ENCODE measurements at regions not wholly inside any gene's neighbourhood (a gene's known extent, or its start where the extent isn't known, plus 50 kb on each side); places are given as distances from the start of the nearest gene placed in this dataset.
"Not testable (repeated sequence)": the region's sequence is repeated elsewhere in the genome, so short reads cannot be mapped to it uniquely, and the experiment has no call there.

GRCh38 chr6:165167311-165167710, 142.1 kb downstream of the C6orf118 start:
- no peaks in the 10 kb centered on the region for H3K27me3 ChIP-seq (ENCODE audit: control insufficient read depth, insufficient read depth, low read length)
- H3K27ac ChIP-seq (ENCODE audit: low read depth, low read length), result no peak overlapping the region
- no peaks in the 10 kb centered on the region for H3K36me3 ChIP-seq (ENCODE audit: control insufficient read depth, insufficient read depth, low read length)
- peaks cover 31% of the 10 kb centered on the region for H3K9me3 ChIP-seq (ENCODE audit: control insufficient read depth, insufficient read depth, low read length)
- H3K4me3 ChIP-seq (ENCODE audit: low read depth, low read length), result no peak overlapping the region
- H3K4me1 ChIP-seq (ENCODE audit: control insufficient read depth, insufficient read depth, low read length), result no peaks in the 10 kb centered on the region
- no peak overlapping the region for H3K9ac ChIP-seq (ENCODE audit: low read depth, low read length)

GRCh38 chr6:165163519-165163918, 145.9 kb downstream of the C6orf118 start:
- Histone ChIP-seq H3K27me3 (ENCODE audit: control insufficient read depth, insufficient read depth, low read length) (no peaks in the 10 kb centered on the region), H3K36me3 (ENCODE audit: control insufficient read depth, insufficient read depth, low read length) (no peaks in the 10 kb centered on the region), H3K27ac (ENCODE audit: low read depth, low read length) (no peak overlapping the region), H3K4me1 (ENCODE audit: control insufficient read depth, insufficient read depth, low read length) (no peaks in the 10 kb centered on the region), H3K9ac (ENCODE audit: low read depth, low read length) (no peak overlapping the region), H3K4me3 (ENCODE audit: low read depth, low read length) (no peak overlapping the region), H3K9me3 (ENCODE audit: control insufficient read depth, insufficient read depth, low read length) (peaks cover 54% of the 10 kb centered on the region)

- H3K4me1 ChIP-seq (ENCODE audit: control insufficient read depth, insufficient read depth, low read length), result no peaks in the 10 kb centered on the region
- no peak overlapping the region for H3K4me3 ChIP-seq (ENCODE audit: low read depth, low read length)
- H3K27me3 ChIP-seq (ENCODE audit: control insufficient read depth, insufficient read depth, low read length), result no peaks in the 10 kb centered on the region
- H3K9ac ChIP-seq (ENCODE audit: low read depth, low read length), result no peak overlapping the region
- H3K9me3 ChIP-seq (ENCODE audit: control insufficient read depth, insufficient read depth, low read length), result peaks cover 43% of the 10 kb centered on the region
- H3K27ac ChIP-seq (ENCODE audit: low read depth, low read length), result no peak overlapping the region
- H3K36me3 ChIP-seq (ENCODE audit: control insufficient read depth, insufficient read depth, low read length), result no peaks in the 10 kb centered on the region
Measured at GRCh38 chr6:165159460-165159859, 149.9 kb downstream of the C6orf118 start.

GRCh38 chr6:165146456-165146855, 162.9 kb downstream of the C6orf118 start:
- H3K27me3 ChIP-seq (ENCODE audit: control insufficient read depth, insufficient read depth, low read length), result no peaks in the 10 kb centered on the region
- H3K9ac ChIP-seq (ENCODE audit: low read depth, low read length), result no peak overlapping the region
- H3K9me3 ChIP-seq (ENCODE audit: control insufficient read depth, insufficient read depth, low read length), result peaks cover 13% of the 10 kb centered on the region; the same call in 1 of the 2 replicates
- no peaks in the 10 kb centered on the region for H3K4me1 ChIP-seq (ENCODE audit: control insufficient read depth, insufficient read depth, low read length)
- no peak overlapping the region for H3K27ac ChIP-seq (ENCODE audit: low read depth, low read length)
- no peak overlapping the region for H3K4me3 ChIP-seq (ENCODE audit: low read depth, low read length)
- no peaks in the 10 kb centered on the region for H3K36me3 ChIP-seq (ENCODE audit: control insufficient read depth, insufficient read depth, low read length)

- Histone ChIP-seq H3K27ac (ENCODE audit: low read depth, low read length) (no peak overlapping the region), H3K4me3 (ENCODE audit: low read depth, low read length) (no peak overlapping the region), H3K4me1 (ENCODE audit: control insufficient read depth, insufficient read depth, low read length) (no peaks in the 10 kb centered on the region), H3K36me3 (ENCODE audit: control insufficient read depth, insufficient read depth, low read length) (no peaks in the 10 kb centered on the region), H3K9me3 (ENCODE audit: control insufficient read depth, insufficient read depth, low read length) (peaks cover 46% of the 10 kb centered on the region), H3K9ac (ENCODE audit: low read depth, low read length) (no peak overlapping the region), H3K27me3 (ENCODE audit: control insufficient read depth, insufficient read depth, low read length) (no peaks in the 10 kb centered on the region)
Measured at GRCh38 chr6:165135889-165136288, 173.5 kb downstream of the C6orf118 start.

- H3K4me1 ChIP-seq (ENCODE audit: control insufficient read depth, insufficient read depth, low read length), result no peaks in the 10 kb centered on the region
- H3K4me3 ChIP-seq (ENCODE audit: low read depth, low read length), result no peak overlapping the region
- no peak overlapping the region for H3K27ac ChIP-seq (ENCODE audit: low read depth, low read length)
- no peaks in the 10 kb centered on the region for H3K27me3 ChIP-seq (ENCODE audit: control insufficient read depth, insufficient read depth, low read length)
- no peaks in the 10 kb centered on the region for H3K36me3 ChIP-seq (ENCODE audit: control insufficient read depth, insufficient read depth, low read length)
- H3K9ac ChIP-seq (ENCODE audit: low read depth, low read length), result no peak overlapping the region
- peaks cover 33% of the 10 kb centered on the region for H3K9me3 ChIP-seq (ENCODE audit: control insufficient read depth, insufficient read depth, low read length)
Measured at GRCh38 chr6:165129086-165129485, 180.3 kb downstream of the C6orf118 start.

- not testable (repeated sequence) for H3K4me1 ChIP-seq (ENCODE audit: control insufficient read depth, insufficient read depth, low read length); H3K36me3 ChIP-seq (ENCODE audit: control insufficient read depth, insufficient read depth, low read length)
Measured at GRCh38 chr6:165127743-165128142, 181.7 kb downstream of the C6orf118 start.

GRCh38 chr6:165124681-165125080, 184.7 kb downstream of the C6orf118 start:
- H3K36me3 ChIP-seq (ENCODE audit: control insufficient read depth, insufficient read depth, low read length), result not testable (repeated sequence)
- H3K9me3 ChIP-seq (ENCODE audit: control insufficient read depth, insufficient read depth, low read length), result peaks cover 19% of the 10 kb centered on the region

More at GRCh38 chr6:165127743-165128142, 181.7 kb downstream of the C6orf118 start:
- peaks cover 27% of the 10 kb centered on the region for H3K9me3 ChIP-seq (ENCODE audit: control insufficient read depth, insufficient read depth, low read length)
- not testable (repeated sequence) for H3K27ac ChIP-seq (ENCODE audit: low read depth, low read length); H3K4me3 ChIP-seq (ENCODE audit: low read depth, low read length); H3K9ac ChIP-seq (ENCODE audit: low read depth, low read length); H3K27me3 ChIP-seq (ENCODE audit: control insufficient read depth, insufficient read depth, low read length)

GRCh38 chr6:165119231-165120020, 190.0 kb downstream of the C6orf118 start:
- Histone ChIP-seq H3K9me3 (ENCODE audit: control insufficient read depth, insufficient read depth, low read length) (no peaks in the 10 kb centered on the region), H3K9ac (ENCODE audit: low read depth, low read length) (no peak overlapping the region), H3K36me3 (ENCODE audit: control insufficient read depth, insufficient read depth, low read length) (no peaks in the 10 kb centered on the region), H3K4me3 (ENCODE audit: low read depth, low read length) (no peak overlapping the region), H3K27me3 (ENCODE audit: control insufficient read depth, insufficient read depth, low read length) (no peaks in the 10 kb centered on the region), H3K27ac (ENCODE audit: low read depth, low read length) (no peak overlapping the region), H3K4me1 (ENCODE audit: control insufficient read depth, insufficient read depth, low read length) (peaks cover 2% of the 10 kb centered on the region)

More at GRCh38 chr6:165124681-165125080, 184.7 kb downstream of the C6orf118 start:
- not testable (repeated sequence) for H3K27ac ChIP-seq (ENCODE audit: low read depth, low read length); H3K27me3 ChIP-seq (ENCODE audit: control insufficient read depth, insufficient read depth, low read length); H3K4me3 ChIP-seq (ENCODE audit: low read depth, low read length); H3K9ac ChIP-seq (ENCODE audit: low read depth, low read length); H3K4me1 ChIP-seq (ENCODE audit: control insufficient read depth, insufficient read depth, low read length)

GRCh38 chr6:165118736-165119135, 190.7 kb downstream of the C6orf118 start:
- no peaks in the 10 kb centered on the region for H3K9me3 ChIP-seq (ENCODE audit: control insufficient read depth, insufficient read depth, low read length)

GRCh38 chr6:165117806-165118205, 191.6 kb downstream of the C6orf118 start:
- H3K9ac ChIP-seq (ENCODE audit: low read depth, low read length), result no peak overlapping the region
- H3K4me1 ChIP-seq (ENCODE audit: control insufficient read depth, insufficient read depth, low read length), result peaks cover 2% of the 10 kb centered on the region
- H3K27me3 ChIP-seq (ENCODE audit: control insufficient read depth, insufficient read depth, low read length), result no peaks in the 10 kb centered on the region
- peaks cover 2% of the 10 kb centered on the region; the same call in 1 of the 2 replicates for H3K9me3 ChIP-seq (ENCODE audit: control insufficient read depth, insufficient read depth, low read length)
- no peak overlapping the region for H3K27ac ChIP-seq (ENCODE audit: low read depth, low read length)
- H3K4me3 ChIP-seq (ENCODE audit: low read depth, low read length), result no peak overlapping the region
- H3K36me3 ChIP-seq (ENCODE audit: control insufficient read depth, insufficient read depth, low read length), result no peaks in the 10 kb centered on the region

More at GRCh38 chr6:165118736-165119135, 190.7 kb downstream of the C6orf118 start:
- no peaks in the 10 kb centered on the region for H3K27me3 ChIP-seq (ENCODE audit: control insufficient read depth, insufficient read depth, low read length)
- no peak overlapping the region for H3K27ac ChIP-seq (ENCODE audit: low read depth, low read length)
- H3K4me1 ChIP-seq (ENCODE audit: control insufficient read depth, insufficient read depth, low read length), result peaks cover 2% of the 10 kb centered on the region
- H3K9ac ChIP-seq (ENCODE audit: low read depth, low read length), result no peak overlapping the region
- no peaks in the 10 kb centered on the region for H3K36me3 ChIP-seq (ENCODE audit: control insufficient read depth, insufficient read depth, low read length)
- H3K4me3 ChIP-seq (ENCODE audit: low read depth, low read length), result no peak overlapping the region

All from HUES48 (cell line).